ENCODE measurements at regions not wholly inside any gene's neighbourhood (a gene's known extent, or its start where the extent isn't known, plus 50 kb on each side); places are given as distances from the start of the nearest gene placed in this dataset.
A peak's percentile ranks its signal among the peaks of the same experiment; 100 is the strongest.

GRCh38 chr10:121130382-121130781 lies 279.2 kb downstream of the WDR11 start:
- Mint-ChIP-seq H3K27ac (ENCODE audit: unreplicated experiment) (no peak overlapping the region), H3K27me3 (ENCODE audit: low read depth) (no peaks in the 10 kb centered on the region), H3K4me3 (no peak overlapping the region), H3K4me1 (peaks cover 6% of the 10 kb centered on the region), H3K36me3 (ENCODE audit: low read depth) (no peaks in the 10 kb centered on the region), H3K9me3 (peaks cover 5% of the 10 kb centered on the region)
- TF ChIP-seq, protein P1, sequence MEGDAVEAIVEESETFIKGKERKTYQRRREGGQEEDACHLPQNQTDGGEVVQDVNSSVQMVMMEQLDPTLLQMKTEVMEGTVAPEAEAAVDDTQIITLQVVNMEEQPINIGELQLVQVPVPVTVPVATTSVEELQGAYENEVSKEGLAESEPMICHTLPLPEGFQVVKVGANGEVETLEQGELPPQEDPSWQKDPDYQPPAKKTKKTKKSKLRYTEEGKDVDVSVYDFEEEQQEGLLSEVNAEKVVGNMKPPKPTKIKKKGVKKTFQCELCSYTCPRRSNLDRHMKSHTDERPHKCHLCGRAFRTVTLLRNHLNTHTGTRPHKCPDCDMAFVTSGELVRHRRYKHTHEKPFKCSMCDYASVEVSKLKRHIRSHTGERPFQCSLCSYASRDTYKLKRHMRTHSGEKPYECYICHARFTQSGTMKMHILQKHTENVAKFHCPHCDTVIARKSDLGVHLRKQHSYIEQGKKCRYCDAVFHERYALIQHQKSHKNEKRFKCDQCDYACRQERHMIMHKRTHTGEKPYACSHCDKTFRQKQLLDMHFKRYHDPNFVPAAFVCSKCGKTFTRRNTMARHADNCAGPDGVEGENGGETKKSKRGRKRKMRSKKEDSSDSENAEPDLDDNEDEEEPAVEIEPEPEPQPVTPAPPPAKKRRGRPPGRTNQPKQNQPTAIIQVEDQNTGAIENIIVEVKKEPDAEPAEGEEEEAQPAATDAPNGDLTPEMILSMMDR (conservative IDR thresholded peaks at IDR 0.05): no peak
- DNase-seq (ENCODE audit: low read depth, low spot score): no peak

DNA sequence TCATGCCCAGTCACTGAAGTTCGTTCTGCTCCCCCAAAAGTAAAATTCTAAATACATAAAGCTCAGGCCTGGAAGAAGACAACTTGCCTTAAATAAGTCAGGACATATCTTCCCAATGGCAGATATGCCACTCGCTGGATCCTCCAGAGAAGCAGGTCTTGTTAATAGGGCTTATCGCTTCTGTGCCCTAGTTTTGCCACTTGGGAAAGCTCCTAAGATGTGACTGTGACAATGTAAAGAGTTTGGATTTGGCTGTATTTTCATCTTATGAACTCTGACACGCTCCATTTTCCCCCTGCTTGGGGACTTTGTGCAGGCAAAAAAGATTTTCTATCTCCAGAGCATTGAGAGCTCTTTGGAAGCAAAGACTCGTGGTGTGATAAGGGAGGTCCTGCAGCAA lies 279.9 kb downstream of the WDR11 start:
- Mint-ChIP-seq H3K4me3 (no peak overlapping the region), H3K27me3 (ENCODE audit: low read depth) (no peaks in the 10 kb centered on the region), H3K27ac (ENCODE audit: unreplicated experiment) (peak overlapping the region; percentile 39), H3K4me1 (peaks cover 6% of the 10 kb centered on the region), H3K9me3 (peaks cover 5% of the 10 kb centered on the region), H3K36me3 (ENCODE audit: low read depth) (no peaks in the 10 kb centered on the region)
- TF ChIP-seq, protein P1 (conservative IDR thresholded peaks at IDR 0.05): no peak
- no peak for DNase-seq (ENCODE audit: low read depth, low spot score)

GRCh38 chr10:121131426-121132265 lies 280.5 kb downstream of the WDR11 start:
- no peaks in the 10 kb centered on the region for H3K27me3 Mint-ChIP-seq (ENCODE audit: low read depth)
- no peaks in the 10 kb centered on the region for H3K36me3 Mint-ChIP-seq (ENCODE audit: low read depth)
- no peak for DNase-seq (ENCODE audit: low read depth, low spot score)
- peaks cover 4% of the 10 kb centered on the region for H3K9me3 Mint-ChIP-seq
- peak overlapping the region; percentile 39 for H3K27ac Mint-ChIP-seq (ENCODE audit: unreplicated experiment)
- no peak overlapping the region for H3K4me3 Mint-ChIP-seq
- TF ChIP-seq, protein P1 (conservative IDR thresholded peaks at IDR 0.05): no peak
- H3K4me1 Mint-ChIP-seq: peaks cover 6% of the 10 kb centered on the region

- Mint-ChIP-seq H3K36me3 (ENCODE audit: low read depth) (no peaks in the 10 kb centered on the region), H3K27me3 (ENCODE audit: low read depth) (no peaks in the 10 kb centered on the region), H3K27ac (ENCODE audit: unreplicated experiment) (no peak overlapping the region), H3K4me1 (peaks cover 9% of the 10 kb centered on the region), H3K4me3 (no peak overlapping the region), H3K9me3 (peaks cover 3% of the 10 kb centered on the region)
- no peak for DNase-seq (ENCODE audit: low read depth, low spot score)
- TF ChIP-seq, protein P1 (conservative IDR thresholded peaks at IDR 0.05): no peak
Measured at GRCh38 chr10:121132273-121132672, 281.1 kb downstream of the WDR11 start.

- Mint-ChIP-seq H3K4me1 (peaks cover 18% of the 10 kb centered on the region), H3K9me3 (peaks cover 3% of the 10 kb centered on the region), H3K36me3 (ENCODE audit: low read depth) (no peaks in the 10 kb centered on the region), H3K27ac (ENCODE audit: unreplicated experiment) (no peak overlapping the region), H3K4me3 (no peak overlapping the region), H3K27me3 (ENCODE audit: low read depth) (no peaks in the 10 kb centered on the region)
- TF ChIP-seq, protein P1 (conservative IDR thresholded peaks at IDR 0.05): no peak
- no peak for DNase-seq (ENCODE audit: low read depth, low spot score)
Measured at GRCh38 chr10:121133901-121134300, 282.7 kb downstream of the WDR11 start.
